ENCODE measurements at regions not wholly inside any gene's neighbourhood (a gene's known extent, or its start where the extent isn't known, plus 50 kb on each side); places are given as distances from the start of the nearest gene placed in this dataset.

DNA sequence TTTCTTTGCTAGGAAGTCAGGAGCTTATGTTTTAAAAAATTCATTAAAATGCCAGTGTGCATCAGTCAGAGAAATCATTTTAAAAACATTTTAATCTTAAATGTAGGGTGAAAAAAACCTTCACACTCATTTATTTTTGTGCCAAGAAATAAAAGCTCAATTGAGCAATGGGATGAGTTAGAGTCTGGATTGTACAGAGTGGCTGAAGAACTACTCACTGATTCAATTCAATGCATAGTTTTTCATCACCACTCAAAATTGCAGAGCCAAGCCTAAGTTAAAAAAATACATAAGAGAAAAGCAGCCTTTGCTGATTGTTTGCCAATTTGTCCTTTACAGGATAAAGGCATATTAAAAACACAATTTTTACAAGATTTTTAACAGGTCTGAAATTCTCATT, 168.2 kb upstream of the DMRTA1 start:
- TF ChIP-seq, protein P1, sequence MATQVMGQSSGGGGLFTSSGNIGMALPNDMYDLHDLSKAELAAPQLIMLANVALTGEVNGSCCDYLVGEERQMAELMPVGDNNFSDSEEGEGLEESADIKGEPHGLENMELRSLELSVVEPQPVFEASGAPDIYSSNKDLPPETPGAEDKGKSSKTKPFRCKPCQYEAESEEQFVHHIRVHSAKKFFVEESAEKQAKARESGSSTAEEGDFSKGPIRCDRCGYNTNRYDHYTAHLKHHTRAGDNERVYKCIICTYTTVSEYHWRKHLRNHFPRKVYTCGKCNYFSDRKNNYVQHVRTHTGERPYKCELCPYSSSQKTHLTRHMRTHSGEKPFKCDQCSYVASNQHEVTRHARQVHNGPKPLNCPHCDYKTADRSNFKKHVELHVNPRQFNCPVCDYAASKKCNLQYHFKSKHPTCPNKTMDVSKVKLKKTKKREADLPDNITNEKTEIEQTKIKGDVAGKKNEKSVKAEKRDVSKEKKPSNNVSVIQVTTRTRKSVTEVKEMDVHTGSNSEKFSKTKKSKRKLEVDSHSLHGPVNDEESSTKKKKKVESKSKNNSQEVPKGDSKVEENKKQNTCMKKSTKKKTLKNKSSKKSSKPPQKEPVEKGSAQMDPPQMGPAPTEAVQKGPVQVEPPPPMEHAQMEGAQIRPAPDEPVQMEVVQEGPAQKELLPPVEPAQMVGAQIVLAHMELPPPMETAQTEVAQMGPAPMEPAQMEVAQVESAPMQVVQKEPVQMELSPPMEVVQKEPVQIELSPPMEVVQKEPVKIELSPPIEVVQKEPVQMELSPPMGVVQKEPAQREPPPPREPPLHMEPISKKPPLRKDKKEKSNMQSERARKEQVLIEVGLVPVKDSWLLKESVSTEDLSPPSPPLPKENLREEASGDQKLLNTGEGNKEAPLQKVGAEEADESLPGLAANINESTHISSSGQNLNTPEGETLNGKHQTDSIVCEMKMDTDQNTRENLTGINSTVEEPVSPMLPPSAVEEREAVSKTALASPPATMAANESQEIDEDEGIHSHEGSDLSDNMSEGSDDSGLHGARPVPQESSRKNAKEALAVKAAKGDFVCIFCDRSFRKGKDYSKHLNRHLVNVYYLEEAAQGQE (IDR thresholded peaks at IDR 0.05; ENCODE audit: insufficient read depth in 1 of 2, low read depth in 2 of 2, low read length in 2 of 2) = no peak
- TF ChIP-seq POLR2AphosphoS5 (IDR thresholded peaks at IDR 0.05; ENCODE audit: low read depth, low read length) = no peak
- TF ChIP-seq TAF1 (IDR thresholded peaks at IDR 0.05; ENCODE audit: borderline replicate concordance, insufficient read depth, low read length) = no peak
- no peak for TF ChIP-seq SIN3A (IDR thresholded peaks at IDR 0.05; ENCODE audit: borderline replicate concordance, insufficient read depth, low read length)
- TF ChIP-seq FOXP2 (optimal IDR thresholded peaks at IDR 0.05; ENCODE audit: borderline replicate concordance, extremely low read depth, extremely low read length, insufficient read depth) = no peak

All from PFSK-1 (cell line).